ENCODE measurements at regions not wholly inside any gene's neighbourhood (a gene's known extent, or its start where the extent isn't known, plus 50 kb on each side); places are given as distances from the start of the nearest gene placed in this dataset.

DNA sequence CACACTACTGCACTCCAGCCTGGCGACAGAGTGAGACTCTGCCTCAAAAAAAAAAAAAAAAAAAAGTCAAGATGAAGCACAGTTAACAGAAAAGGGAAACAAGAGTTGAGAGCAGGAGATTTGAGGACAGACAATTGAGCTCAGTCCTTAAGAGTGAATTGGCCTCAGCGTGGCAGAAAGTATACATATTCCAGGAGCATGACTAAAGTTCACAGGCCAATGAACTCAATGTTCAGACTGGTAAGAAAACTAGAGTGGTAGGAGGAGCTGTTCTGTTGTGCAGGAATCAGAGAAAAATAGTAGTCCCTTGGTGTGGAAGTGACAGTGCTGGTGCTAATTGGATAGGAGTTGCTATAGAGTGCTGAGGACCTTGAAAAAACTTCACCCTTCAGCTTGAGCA lies 60.0 kb downstream of the NRN1 start:
- no peak for DNase-seq

DNA sequence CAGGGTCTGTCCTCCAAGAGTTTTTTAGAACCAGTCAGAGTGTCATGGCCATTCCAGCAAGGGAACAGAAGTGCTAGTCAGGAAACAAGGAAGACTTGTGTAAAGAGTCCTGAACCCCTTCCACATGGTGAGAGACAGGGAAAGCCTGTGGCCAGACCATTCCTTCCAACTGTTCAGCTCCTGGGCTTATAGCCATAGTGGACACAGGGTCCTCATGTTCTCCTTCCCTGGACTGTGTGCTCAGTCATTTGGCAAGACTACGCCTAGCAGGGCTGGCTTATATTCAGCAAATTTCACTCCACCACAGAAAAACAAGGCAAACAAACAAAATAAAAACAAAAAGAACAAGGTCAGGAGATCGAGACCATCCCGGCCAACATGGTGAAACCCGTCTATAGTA lies 60.5 kb downstream of the NRN1 start:
- no peak for DNase-seq

DNA sequence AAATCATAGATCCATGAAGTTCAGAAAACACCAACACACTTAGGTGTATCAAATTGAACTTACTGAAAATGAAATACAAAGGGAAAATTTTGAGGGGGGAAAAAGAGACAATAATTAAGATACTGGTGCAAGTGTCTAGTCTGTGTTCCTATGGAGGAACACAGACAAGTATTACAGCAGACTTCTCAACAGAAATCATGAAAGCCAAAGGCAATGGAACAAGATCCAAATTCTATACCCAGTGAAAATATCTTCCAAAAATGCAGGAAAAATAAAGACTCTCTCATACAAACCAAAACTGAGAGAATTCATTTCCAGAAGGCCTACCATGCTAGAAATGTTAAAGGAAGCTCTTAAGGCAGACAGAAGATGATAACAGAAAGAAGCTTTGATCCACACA lies 63.1 kb downstream of the NRN1 start:
- no peak for DNase-seq

GRCh38 chr6:5942591-5942990 lies 64.1 kb downstream of the NRN1 start:
- no peak for DNase-seq

DNA sequence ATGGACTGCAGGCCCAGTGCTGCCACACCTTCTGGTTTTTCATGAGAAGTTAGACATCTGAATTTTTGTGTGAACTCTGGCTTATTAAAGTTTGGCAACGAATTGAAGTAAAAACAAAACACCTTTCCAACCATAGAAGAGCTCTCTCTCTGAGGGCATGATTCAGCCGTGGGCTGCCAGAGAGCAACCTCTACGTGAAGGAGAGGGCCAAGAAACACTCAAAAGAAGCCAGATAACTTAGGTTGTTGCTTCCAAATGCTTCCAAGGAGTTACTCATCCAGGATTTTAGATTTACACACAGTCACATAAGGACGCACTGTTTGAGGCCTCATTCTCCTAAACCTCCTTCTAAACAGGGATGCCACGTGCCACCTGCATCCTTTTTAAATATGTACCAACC lies 65.5 kb downstream of the NRN1 start:
- DNase-seq, result no peak

DNA sequence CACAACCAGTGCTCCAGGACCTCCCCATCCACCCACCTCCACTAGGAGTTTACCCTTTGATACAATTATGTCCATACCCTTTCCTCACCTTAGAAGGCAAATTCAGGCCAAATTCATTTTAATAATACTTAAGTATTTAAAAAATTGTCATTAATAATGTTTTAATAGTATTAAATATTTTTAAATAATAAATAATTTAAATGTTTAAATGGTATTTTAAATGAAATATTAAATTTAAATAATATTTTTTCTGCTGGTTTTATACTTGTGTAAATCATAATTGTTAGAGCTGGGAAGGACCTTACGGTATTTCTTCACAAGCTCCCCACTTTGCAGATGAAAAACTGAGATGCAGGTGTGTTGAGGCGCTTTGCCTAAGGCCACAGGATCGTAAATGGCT lies 67.8 kb downstream of the NRN1 start:
- no peak for DNase-seq

- DNase-seq, result no peak
Measured at GRCh38 chr6:5937936-5938706, 68.6 kb downstream of the NRN1 start.

DNA sequence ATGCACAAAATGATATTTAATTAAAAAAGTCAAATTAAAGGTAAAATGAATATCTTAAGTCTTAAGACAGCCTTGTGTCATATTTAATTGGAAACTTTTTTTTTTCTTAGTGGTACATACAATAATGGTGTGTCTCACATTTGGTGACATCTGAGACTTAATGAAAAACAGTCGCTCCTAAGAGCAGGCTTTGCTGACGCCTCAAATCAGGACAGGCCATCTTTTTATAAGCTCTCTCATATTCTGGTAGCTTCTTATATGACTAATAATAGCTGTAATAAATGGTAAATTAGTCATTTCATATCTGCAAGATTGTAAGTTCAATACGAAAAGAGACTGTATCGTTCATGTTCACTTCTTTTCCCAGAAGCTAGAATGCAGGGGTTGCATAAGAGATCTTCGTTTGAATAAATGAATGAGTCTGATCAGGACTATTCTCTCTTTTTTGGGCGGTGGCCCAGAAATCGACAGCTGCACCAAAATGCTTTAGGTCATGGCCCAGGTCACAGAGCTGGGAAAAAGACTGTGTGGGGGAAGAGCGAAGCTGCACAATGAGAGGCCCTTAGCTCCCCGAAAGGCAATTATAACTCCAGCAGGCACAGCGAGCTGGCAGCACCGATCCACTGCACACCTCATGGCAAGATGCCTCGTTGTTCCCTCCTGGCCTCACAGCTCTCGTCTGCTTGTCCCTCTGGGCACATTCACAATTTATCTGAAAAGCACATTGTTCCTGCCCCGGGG lies 69.4 kb downstream of the NRN1 start:
- DNase-seq, result no peak

DNA sequence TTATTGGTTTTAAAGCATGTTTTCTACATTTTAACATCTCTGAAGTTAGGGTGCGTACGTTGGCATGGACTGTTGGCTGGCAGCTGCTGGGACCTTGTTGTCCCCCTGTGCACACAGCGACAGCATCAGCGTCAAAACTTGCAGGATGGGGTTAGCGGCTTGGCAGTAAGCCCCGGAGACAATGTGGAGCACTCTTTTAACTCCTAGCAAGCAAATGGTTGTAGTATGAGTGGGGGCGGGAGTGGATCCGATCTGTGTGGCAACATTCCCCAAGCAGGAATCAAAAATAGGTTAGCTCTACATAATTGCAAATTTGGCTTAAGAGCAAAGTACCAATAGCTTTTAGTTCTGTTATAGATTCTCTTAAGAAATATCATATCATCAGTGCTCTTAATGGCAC lies 70.1 kb downstream of the NRN1 start:
- no peak for DNase-seq

DNA sequence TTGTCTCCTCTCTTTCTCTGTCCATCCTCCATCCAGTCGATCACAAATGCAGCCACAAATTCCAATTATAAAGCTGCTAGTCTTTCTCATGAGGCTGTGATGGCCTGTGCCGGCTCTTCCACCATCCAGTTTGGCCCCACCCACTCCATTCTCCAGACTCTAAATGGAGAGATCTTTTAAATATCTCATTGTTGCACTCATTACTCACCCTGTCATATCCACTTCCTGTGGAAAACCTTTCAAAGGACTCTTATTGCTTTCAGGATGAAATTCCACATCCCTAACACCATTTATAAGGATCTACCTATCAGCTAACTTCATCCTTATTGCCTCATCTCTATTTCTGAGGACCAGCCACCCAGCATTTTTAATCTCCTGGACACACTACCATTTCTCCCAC lies 70.6 kb downstream of the NRN1 start:
- no peak for DNase-seq

DNA sequence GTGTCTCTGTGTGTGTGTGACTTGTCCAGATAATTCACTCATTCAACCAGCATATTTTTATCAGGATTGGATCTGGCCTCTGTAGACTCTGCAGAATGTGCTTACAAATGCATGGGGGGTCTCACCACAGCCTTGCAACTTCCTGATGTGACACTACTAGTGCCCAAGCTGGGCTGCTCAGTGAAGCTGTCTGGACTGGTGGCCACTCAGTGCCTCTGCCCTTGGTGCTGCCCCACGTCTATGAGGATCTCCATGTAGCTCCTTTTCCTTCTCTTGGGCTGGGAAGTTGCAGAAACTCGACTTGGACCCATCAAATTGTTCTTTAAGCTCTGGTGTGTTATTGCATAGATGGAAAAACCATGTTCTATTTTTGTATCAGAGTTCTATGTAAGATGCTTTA lies 75.8 kb downstream of the NRN1 start:
- DNase-seq, result no peak

GRCh38 chr6:5930143-5930770 lies 76.5 kb downstream of the NRN1 start:
- no peak for DNase-seq

GRCh38 chr6:5923840-5924239 lies 82.9 kb downstream of the NRN1 start:
- DNase-seq, result no peak

- DNase-seq, result no peak
Measured at GRCh38 chr6:5922230-5922629, 84.5 kb downstream of the NRN1 start.

- no peak for DNase-seq
Measured at GRCh38 chr6:5909721-5910120, 97.0 kb downstream of the NRN1 start.

DNA sequence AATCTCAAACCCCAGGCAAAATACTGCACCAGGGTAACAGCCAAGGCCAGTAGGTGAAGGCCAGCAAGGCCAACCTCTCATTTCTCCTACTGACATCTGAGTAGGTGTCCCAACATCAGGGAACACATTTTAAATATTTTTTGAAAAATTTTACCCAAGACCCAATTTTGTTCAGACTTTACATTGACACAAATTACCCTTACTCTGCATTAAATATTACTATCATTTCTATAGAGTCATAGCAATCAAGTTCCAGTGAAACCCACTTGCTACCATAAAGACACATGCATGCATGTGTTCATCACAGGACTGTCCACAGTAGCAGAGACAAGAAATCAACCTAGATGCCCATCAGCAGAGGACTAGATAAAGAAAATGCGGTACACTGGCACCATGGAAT lies 99.9 kb downstream of the NRN1 start:
- DNase-seq, result no peak

DNA sequence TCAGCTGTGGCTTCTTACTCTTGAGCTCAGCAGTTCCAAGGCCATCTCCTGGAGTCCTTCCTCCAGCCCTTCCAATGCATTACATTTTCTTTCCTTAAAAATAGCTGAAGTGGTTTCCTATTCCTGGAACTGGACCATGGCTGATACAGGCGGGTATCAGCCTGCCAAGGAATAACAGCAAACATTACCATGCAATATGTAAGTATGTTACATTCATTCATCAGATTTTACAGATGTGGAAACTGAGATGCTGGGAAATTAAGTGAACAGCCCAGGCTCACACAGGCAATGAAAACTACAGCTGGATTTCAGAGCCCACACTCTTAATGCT lies 100.4 kb downstream of the NRN1 start:
- DNase-seq, result no peak

- DNase-seq, result no peak
Measured at GRCh38 chr6:5905431-5906339, 101.0 kb downstream of the NRN1 start.

DNA sequence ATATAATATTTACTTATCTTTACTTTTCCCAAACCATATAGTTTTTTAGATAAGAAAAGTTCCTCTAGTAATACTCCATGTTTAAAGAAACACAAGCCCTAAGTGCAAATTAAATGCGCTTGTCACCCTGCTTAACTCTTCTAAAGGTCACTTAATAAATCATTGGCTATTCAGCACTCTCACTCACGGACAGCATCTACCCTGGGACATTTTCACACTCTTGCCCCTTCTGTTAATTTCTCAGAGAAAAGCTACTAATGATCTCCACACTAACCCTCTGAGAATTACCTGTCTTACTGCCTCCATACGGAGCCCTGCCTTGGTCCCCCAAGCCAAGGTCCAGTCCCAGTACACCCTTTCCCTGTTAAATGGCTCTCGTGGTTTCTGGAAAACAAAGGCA lies 102.2 kb downstream of the NRN1 start:
- DNase-seq, result no peak

DNA sequence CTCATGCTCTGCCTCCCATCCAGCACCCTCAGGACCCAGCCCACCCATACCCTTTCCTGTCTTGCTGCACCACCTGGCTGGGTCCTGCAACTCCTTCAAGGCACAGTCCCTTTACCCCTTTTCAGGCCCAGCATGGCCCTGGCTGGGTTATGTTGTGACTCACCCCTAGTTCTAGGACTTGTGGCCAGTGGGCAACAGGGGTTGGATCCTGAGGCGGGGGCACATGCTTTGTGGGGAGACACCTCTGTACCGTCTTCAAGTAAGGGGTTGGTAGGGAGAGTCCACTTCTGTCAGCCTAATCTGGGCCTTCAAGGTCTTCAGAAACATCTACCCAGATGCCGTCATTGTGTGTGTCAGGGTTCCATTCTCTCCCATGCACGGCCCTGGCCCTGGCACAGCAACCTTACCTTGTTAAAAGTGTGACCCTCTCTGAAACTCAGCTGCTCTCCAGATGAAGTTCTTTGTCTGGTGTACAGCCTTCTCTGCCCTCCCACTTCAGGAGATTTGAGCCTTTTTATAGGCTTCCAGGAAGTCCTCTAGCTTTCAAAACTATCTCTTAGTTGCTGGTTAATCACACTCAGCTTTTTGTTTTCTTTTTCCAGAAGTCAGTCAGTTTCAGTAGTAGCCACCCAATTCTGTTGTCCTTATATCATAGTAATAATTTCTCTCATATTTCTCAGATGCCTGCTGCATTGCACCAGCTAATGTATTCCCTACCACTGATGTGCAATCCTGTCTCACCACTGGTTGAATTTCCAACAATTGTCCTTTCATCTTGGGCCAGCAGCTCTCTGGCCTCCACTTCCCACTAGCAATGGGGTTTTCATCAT lies 107.3 kb downstream of the NRN1 start:
- DNase-seq, result no peak

DNA sequence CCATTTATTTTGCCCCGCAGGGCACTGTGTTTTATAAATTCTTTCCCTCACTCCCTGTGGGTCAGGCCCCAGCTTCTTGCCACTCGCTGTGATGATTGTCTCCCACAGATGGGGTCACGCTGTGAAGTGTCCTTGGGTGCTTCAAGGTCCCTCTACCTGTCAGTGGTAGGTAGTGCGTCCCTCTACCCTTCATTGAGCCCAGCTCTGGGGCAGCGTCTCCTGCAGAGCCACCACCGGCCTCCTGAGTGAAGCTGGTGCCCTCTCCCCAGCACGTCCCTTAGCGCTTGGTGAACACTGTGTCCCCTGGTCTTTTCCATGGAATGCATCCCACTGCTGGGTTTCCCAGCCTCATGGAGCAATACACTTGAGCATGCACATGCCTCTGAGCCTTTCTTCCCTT lies 108.2 kb downstream of the NRN1 start:
- no peak for DNase-seq

DNA sequence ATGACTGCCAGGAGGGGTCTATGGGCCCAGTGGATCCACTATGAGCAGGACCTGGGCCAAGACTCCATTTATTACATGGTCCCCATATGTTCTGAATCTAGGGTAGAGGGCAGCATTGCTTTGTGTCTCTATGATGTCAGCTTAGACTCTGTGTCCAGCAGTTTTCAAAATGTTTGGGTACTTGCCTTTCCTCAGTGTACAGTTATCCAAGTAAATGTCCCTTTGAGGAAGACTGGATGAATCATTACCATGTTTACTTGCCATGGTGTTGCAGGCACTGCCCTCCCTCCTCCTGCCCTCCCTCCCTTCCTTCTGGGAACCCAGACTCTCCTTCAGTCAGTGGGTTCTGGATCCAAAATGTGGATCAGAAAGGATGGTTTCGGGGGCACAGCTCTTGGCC lies 108.6 kb downstream of the NRN1 start:
- no peak for DNase-seq

Data from RPMI8226 (cell line).